ENCODE measurements at regions not wholly inside any gene's neighbourhood (a gene's known extent, or its start where the extent isn't known, plus 50 kb on each side); places are given as distances from the start of the nearest gene placed in this dataset.

DNA sequence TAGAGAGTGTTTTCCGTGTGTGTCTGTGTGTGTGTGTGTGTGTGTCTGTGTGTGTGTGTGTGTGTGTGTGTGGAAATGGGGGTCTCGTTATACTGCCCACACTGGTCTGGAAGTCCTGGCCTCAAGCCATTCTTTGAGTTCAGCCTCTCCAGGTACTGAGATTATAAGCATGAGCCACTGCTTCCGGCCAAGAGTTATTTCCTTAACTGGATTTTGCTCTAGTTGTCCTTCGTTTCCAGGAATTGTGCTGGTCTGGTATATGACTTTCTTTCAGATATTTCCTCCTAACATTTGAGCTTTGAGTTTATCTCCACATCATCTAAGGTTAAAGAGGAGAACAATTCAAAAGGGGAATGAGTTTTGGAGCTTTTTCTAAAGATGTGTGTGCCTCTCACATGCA is 124.8 kb downstream of the SH3BGRL2 start:
- TF ChIP-seq, protein P1, sequence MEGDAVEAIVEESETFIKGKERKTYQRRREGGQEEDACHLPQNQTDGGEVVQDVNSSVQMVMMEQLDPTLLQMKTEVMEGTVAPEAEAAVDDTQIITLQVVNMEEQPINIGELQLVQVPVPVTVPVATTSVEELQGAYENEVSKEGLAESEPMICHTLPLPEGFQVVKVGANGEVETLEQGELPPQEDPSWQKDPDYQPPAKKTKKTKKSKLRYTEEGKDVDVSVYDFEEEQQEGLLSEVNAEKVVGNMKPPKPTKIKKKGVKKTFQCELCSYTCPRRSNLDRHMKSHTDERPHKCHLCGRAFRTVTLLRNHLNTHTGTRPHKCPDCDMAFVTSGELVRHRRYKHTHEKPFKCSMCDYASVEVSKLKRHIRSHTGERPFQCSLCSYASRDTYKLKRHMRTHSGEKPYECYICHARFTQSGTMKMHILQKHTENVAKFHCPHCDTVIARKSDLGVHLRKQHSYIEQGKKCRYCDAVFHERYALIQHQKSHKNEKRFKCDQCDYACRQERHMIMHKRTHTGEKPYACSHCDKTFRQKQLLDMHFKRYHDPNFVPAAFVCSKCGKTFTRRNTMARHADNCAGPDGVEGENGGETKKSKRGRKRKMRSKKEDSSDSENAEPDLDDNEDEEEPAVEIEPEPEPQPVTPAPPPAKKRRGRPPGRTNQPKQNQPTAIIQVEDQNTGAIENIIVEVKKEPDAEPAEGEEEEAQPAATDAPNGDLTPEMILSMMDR (IDR thresholded peaks at IDR 0.05): no peak
- TF ChIP-seq POLR2A (IDR thresholded peaks at IDR 0.05): no peak

Measured in body of pancreas (tissue), 4 donors.